Trophoblast cell (in vitro differentiated cells and primary cell): ENCODE measurements at regions not wholly inside any gene's neighbourhood (a gene's known extent, or its start where the extent isn't known, plus 50 kb on each side); places are given as distances from the start of the nearest gene placed in this dataset.

Experiments used
- DNase-seq, 2 donors: peaks; one replicate each; pipeline ENCODE4 v3.0.0-alpha.2; 2016
- H2AFZ ChIP-seq: 2 replicates; pipeline ENCODE4 v1.6.1; 2013; ENCODE audit warnings: low read length, moderate library complexity, mild to moderate bottlenecking; ENCODE audit not compliant: insufficient read depth, poor library complexity
- H2AK5ac ChIP-seq: 2 replicates; pipeline ENCODE4 v1.6.1; 2013; ENCODE audit warnings: mild to moderate bottlenecking, low read length
- H2BK120ac ChIP-seq: 2 replicates; pipeline ENCODE4 v1.6.1; 2013; ENCODE audit warnings: low read length, mild to moderate bottlenecking, moderate library complexity; ENCODE audit not compliant: insufficient read depth, poor library complexity
- H2BK12ac ChIP-seq: 2 replicates; pipeline ENCODE4 v1.6.1; 2013; ENCODE audit warnings: mild to moderate bottlenecking, low read length, moderate library complexity
- H2BK5ac ChIP-seq: 2 replicates; pipeline ENCODE4 v1.6.1; 2013; ENCODE audit warnings: low read length, low read depth, moderate library complexity, mild to moderate bottlenecking; ENCODE audit not compliant: poor library complexity
- H3K14ac ChIP-seq: 2 replicates; pipeline ENCODE4 v1.6.1; 2013; ENCODE audit warnings: mild to moderate bottlenecking, low read length
- H3K18ac ChIP-seq: 2 replicates; pipeline ENCODE4 v1.6.1; 2013; ENCODE audit warnings: mild to moderate bottlenecking, low read length
- H3K23ac ChIP-seq: 2 replicates; pipeline ENCODE4 v1.6.1; 2013; ENCODE audit warnings: low read length
- H3K27ac ChIP-seq: 2 replicates; pipeline ENCODE4 v1.5.1; 2013; ENCODE audit warnings: low read depth, mild to moderate bottlenecking, inconsistent platforms, low read length, moderate library complexity
- H3K27me3 ChIP-seq: 2 replicates; pipeline ENCODE4 v1.6.1; 2013; ENCODE audit warnings: inconsistent platforms, mild to moderate bottlenecking, low read length, moderate library complexity; ENCODE audit not compliant: insufficient read depth
- H3K36me3 ChIP-seq, 2 experiments: 1 replicate in 1 of 2; 2 replicates in 1 of 2; pipeline ENCODE4 v1.6.1; 2013; ENCODE audit warnings: low read length in 2 of 2, mild to moderate bottlenecking in 2 of 2, moderate library complexity in 1 of 2; ENCODE audit not compliant: insufficient read depth in 2 of 2, control insufficient read depth in 1 of 2
- H3K4ac ChIP-seq: 2 replicates; pipeline ENCODE4 v1.6.1; 2013; ENCODE audit warnings: low read depth, mild to moderate bottlenecking, low read length, moderate library complexity
- H3K4me1 ChIP-seq, 2 experiments: 1 replicate in 1 of 2; 2 replicates in 1 of 2; pipeline ENCODE4 v1.6.1; 2013; ENCODE audit warnings: low read length in 2 of 2, mild to moderate bottlenecking in 2 of 2, moderate library complexity in 1 of 2; ENCODE audit not compliant: insufficient read depth in 2 of 2, control insufficient read depth in 1 of 2
- H3K4me2 ChIP-seq: 2 replicates; pipeline ENCODE4 v1.6.1; 2013; ENCODE audit warnings: inconsistent platforms, mild to moderate bottlenecking, low read length, moderate library complexity
- H3K4me3 ChIP-seq: 2 replicates; pipeline ENCODE4 v1.5.1; 2013; ENCODE audit warnings: mild to moderate bottlenecking, low read depth, low read length, inconsistent platforms
- H3K79me1 ChIP-seq: one replicate; pipeline ENCODE4 v1.6.1; 2013; ENCODE audit warnings: low read length
- H3K79me2 ChIP-seq: 2 replicates; pipeline ENCODE4 v1.6.1; 2013; ENCODE audit warnings: low read length, mild to moderate bottlenecking; ENCODE audit not compliant: control insufficient read depth, insufficient read depth, poor library complexity
- H3K9ac ChIP-seq: 2 replicates; pipeline ENCODE4 v1.6.1; 2013; ENCODE audit warnings: mild to moderate bottlenecking, low read length
- H3K9me3 ChIP-seq: 2 replicates; pipeline ENCODE4 v1.6.1; 2013; ENCODE audit warnings: low read depth, mild to moderate bottlenecking, control low read depth, inconsistent platforms, low read length; ENCODE audit not compliant: insufficient read depth
- H4K12ac ChIP-seq: 2 replicates; pipeline ENCODE4 v1.6.1; 2013; ENCODE audit warnings: low read depth, mild to moderate bottlenecking, low read length, moderate library complexity
- H4K8ac ChIP-seq: 2 replicates; pipeline ENCODE4 v1.6.1; 2013; ENCODE audit warnings: low read depth, mild to moderate bottlenecking, low read length, moderate library complexity
- H4K91ac ChIP-seq: one replicate; pipeline ENCODE4 v1.6.1; 2013; ENCODE audit warnings: low read depth, mild to moderate bottlenecking, low read length, moderate library complexity
- WGBS: extraction: QIAGEN DNeasy Blood & Tissue Kit; methylation state at CpG from one replicate; pipeline ENCODE4 v1.1.7; 2013; ENCODE audit warnings: missing lambda C conversion rate; ENCODE audit not compliant: insufficient read length, insufficient coverage; ENCODE audit errors: extremely low coverage; 5-methylcytosine and 5-hydroxymethylcytosine counted together

DNA sequence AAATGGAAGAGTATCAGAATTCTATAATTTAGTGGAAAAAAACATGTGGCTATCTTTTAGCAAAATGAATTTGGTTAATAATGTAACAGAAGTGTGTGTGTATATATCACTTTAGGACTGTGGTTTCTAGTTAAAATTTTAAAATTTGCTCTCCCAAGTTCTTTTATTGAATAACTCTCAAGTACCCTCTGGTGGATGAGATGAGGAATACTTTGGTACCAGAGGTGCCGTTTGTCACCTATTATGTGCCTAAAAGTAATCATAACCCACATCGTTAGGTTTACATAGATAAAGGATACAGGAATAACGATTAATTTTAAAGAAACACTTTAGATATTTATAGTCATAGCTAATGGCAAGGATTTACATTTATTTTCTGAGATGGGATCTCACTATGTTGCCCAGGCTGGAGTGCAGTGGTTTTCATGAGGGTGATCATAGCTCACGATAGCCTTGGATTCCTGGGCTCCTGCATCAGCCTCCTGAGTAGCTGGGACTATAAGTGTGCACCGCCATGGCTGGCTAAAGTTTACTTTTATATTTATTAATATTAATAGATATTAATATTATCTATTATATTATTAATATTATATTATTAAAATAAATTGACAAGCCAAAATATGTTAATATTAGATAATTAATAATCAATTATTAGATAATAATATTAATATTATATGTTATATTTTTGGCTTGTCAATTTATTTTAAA lies 66.7 kb upstream of the CAPRIN1 start:
- H3K36me3 ChIP-seq: no peaks in the 10 kb centered on the region
- no peak overlapping the region for H3K23ac ChIP-seq
- H3K9me3 ChIP-seq: no peaks in the 10 kb centered on the region
- H4K8ac ChIP-seq: no peak overlapping the region
- H2AFZ ChIP-seq: no peak overlapping the region
- H3K18ac ChIP-seq: no peak overlapping the region
- no peaks in the 10 kb centered on the region for H3K79me1 ChIP-seq
- H3K4me2 ChIP-seq: no peak overlapping the region
- no peak overlapping the region for H3K27ac ChIP-seq
- no peak overlapping the region for H2AK5ac ChIP-seq
- no peak overlapping the region for H3K4ac ChIP-seq
- no CpG with 5 or more reads among the region's 5 CpGs for WGBS
- H3K14ac ChIP-seq: no peak overlapping the region
- DNase-seq: peak in 1 of 2 donors; percentile 35
- no peak overlapping the region for H2BK12ac ChIP-seq
- H4K91ac ChIP-seq: no peak overlapping the region
- H4K12ac ChIP-seq: no peak overlapping the region
- no peaks in the 10 kb centered on the region for H3K4me1 ChIP-seq
- no peak overlapping the region for H2BK120ac ChIP-seq
- H3K9ac ChIP-seq: no peak overlapping the region
- no peak overlapping the region for H2BK5ac ChIP-seq
- H3K4me3 ChIP-seq: no peak overlapping the region
- no peaks in the 10 kb centered on the region for H3K79me2 ChIP-seq
- no peaks in the 10 kb centered on the region for H3K27me3 ChIP-seq

DNA sequence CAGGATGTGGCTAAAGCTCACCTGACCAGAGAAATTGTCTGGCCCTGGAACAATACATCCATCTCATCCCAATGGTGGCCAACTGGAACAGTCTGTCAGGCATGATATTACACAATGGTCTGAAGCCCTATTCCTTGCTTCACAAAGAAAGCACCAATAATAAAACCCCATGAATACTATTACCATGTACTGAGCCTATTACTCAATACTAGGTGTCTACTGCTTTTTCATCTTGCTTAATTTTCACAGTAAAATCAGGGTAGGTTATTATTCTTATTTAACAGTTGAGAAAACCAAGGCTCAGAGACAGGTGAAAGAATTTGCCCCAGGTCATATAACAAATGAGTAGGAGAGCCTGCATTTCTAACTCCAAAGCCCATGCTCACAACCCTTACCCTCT lies 68.9 kb upstream of the CAPRIN1 start:
- H3K9ac ChIP-seq: no peak overlapping the region
- no peaks in the 10 kb centered on the region for H3K79me1 ChIP-seq
- no peak overlapping the region for H2BK120ac ChIP-seq
- no peak overlapping the region for H4K12ac ChIP-seq
- no peak overlapping the region for H3K27ac ChIP-seq
- H4K8ac ChIP-seq: no peak overlapping the region
- H3K4me2 ChIP-seq: no peak overlapping the region
- no peak overlapping the region for H3K18ac ChIP-seq
- H2AFZ ChIP-seq: no peak overlapping the region
- no peak overlapping the region for H2BK12ac ChIP-seq
- no peaks in the 10 kb centered on the region for H3K9me3 ChIP-seq
- no peaks in the 10 kb centered on the region for H3K27me3 ChIP-seq
- no peak overlapping the region for H3K14ac ChIP-seq
- no peak overlapping the region for H3K23ac ChIP-seq
- no peaks in the 10 kb centered on the region for H3K36me3 ChIP-seq
- H4K91ac ChIP-seq: no peak overlapping the region
- peak; percentile 7 to 68 for DNase-seq
- H2BK5ac ChIP-seq: no peak overlapping the region
- no peaks in the 10 kb centered on the region for H3K4me1 ChIP-seq
- H2AK5ac ChIP-seq: no peak overlapping the region
- H3K4me3 ChIP-seq: no peak overlapping the region
- no peak overlapping the region for H3K4ac ChIP-seq
- no peaks in the 10 kb centered on the region for H3K79me2 ChIP-seq

DNA sequence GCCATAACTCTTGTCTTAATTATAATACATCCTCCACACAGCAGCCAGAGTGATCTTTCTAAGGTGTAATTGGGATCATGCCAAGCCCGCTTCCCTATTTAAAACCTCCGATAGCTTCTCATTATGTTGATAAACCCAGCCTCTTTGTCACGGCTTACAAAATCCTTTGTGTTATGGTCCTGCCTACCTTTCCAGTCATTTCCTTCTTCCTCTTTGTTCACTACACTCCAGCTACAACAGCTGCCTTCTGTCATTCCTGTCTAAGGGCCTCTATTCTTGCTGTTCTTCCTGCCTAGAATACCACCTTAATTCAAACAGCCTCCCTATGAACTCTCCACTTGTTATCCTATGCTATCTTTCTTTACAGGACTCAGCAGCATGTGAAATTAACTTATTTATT lies 70.6 kb upstream of the CAPRIN1 start:
- Histone ChIP-seq H3K14ac (no peak overlapping the region), H2BK120ac (no peak overlapping the region), H3K79me2 (no peaks in the 10 kb centered on the region), H2BK5ac (no peak overlapping the region), H3K18ac (no peak overlapping the region), H3K9me3 (no peaks in the 10 kb centered on the region), H2AFZ (no peak overlapping the region), H3K9ac (no peak overlapping the region), H3K4me3 (no peak overlapping the region), H3K36me3 (no peaks in the 10 kb centered on the region), H3K4me2 (no peak overlapping the region), H2AK5ac (no peak overlapping the region), H4K12ac (no peak overlapping the region), H3K4ac (no peak overlapping the region), H3K23ac (no peak overlapping the region), H3K79me1 (no peaks in the 10 kb centered on the region), H2BK12ac (no peak overlapping the region), H4K91ac (no peak overlapping the region), H3K27ac (no peak overlapping the region), H4K8ac (no peak overlapping the region), H3K4me1 (no peaks in the 10 kb centered on the region), H3K27me3 (no peaks in the 10 kb centered on the region)
- no CpG with 5 or more reads among the region's 3 CpGs for WGBS
- no peak for DNase-seq

DNA sequence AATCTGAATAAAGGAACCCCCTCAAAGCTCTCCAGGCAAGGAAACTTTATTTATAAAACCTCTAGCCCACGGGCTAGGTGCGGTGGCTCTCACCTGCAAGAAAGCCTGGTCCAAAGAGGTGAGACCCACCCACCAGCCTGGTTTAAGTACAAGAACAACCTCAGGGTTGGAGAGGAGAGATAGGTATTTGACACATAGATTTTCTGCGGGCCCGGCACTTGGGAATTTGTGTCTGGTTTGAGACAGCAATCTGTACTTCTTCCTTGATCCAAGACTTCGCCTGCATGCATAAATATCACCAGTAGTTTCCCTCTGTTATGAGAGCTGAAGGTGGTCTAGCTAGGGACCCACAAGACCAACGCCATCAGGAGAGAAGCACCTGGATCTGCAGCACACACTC lies 73.2 kb upstream of the CAPRIN1 start:
- no peak overlapping the region for H2BK120ac ChIP-seq
- H2BK5ac ChIP-seq: no peak overlapping the region
- no peak overlapping the region for H4K91ac ChIP-seq
- H3K4me1 ChIP-seq: no peaks in the 10 kb centered on the region
- H3K27me3 ChIP-seq: no peaks in the 10 kb centered on the region
- H3K23ac ChIP-seq: no peak overlapping the region
- no peak overlapping the region for H3K9ac ChIP-seq
- H2AFZ ChIP-seq: no peak overlapping the region
- no peaks in the 10 kb centered on the region for H3K79me2 ChIP-seq
- H2AK5ac ChIP-seq: no peak overlapping the region
- no peaks in the 10 kb centered on the region for H3K9me3 ChIP-seq
- H2BK12ac ChIP-seq: no peak overlapping the region
- no peak overlapping the region for H4K8ac ChIP-seq
- no peak overlapping the region for H3K4ac ChIP-seq
- H3K4me2 ChIP-seq: no peak overlapping the region
- H3K14ac ChIP-seq: no peak overlapping the region
- no peak overlapping the region for H4K12ac ChIP-seq
- H3K18ac ChIP-seq: no peak overlapping the region
- H3K79me1 ChIP-seq: no peaks in the 10 kb centered on the region
- DNase-seq: peak; percentile 68 to 85
- H3K4me3 ChIP-seq: no peak overlapping the region
- H3K27ac ChIP-seq: no peak overlapping the region
- no CpG with 5 or more reads among the region's 6 CpGs for WGBS
- H3K36me3 ChIP-seq: no peaks in the 10 kb centered on the region
